Neural cell (in vitro differentiated cells): ENCODE measurements at regions not wholly inside any gene's neighbourhood (a gene's known extent, or its start where the extent isn't known, plus 50 kb on each side); places are given as distances from the start of the nearest gene placed in this dataset.

ENCODE experiments used
- EZH2 ChIP-seq: fragments of 200-600, 300-800 bp; shearing (Covaris generic), sonication (generic); IDR thresholded peaks from 2 replicates; pipeline ENCODE4 v1.6.1; 2014; ENCODE audit warnings: antibody characterized with exemption, low read length, borderline replicate concordance, mild to moderate bottlenecking; ENCODE audit not compliant: insufficient read depth, poor library complexity, severe bottlenecking
- POLR2AphosphoS5 ChIP-seq: IDR thresholded peaks from 2 replicates; pipeline ENCODE4 v1.6.1; 2012

- TF ChIP-seq EZH2: no peak
- TF ChIP-seq POLR2AphosphoS5: no peak
Measured at GRCh38 chr3:19022546-19022945, 125.8 kb upstream of the KCNH8 start.
